ENCODE measurements at regions not wholly inside any gene's neighbourhood (a gene's known extent, or its start where the extent isn't known, plus 50 kb on each side); places are given as distances from the start of the nearest gene placed in this dataset.
A peak's percentile ranks its signal among the peaks of the same experiment; 100 is the strongest.

DNA sequence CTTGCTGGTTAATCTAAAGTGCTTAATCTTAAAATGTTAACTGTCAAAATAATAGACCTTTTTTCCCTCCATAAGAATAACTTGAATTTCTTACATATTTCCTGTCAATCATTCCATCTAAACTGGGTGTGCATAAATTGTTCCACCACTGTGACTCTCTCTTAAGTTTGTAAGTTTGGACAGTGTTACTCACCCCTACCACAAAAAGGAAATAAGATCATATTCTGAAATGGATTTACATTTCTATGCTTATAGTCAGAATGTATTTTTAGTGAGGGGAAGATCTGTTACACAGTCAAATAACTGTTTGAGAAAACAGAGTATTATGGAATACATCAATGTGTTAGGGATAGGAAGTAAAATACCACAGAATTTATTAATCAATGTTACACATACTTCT, 109.6 kb upstream of the DPYD start:
- peak; percentile 69 for FAIRE-seq
- TF ChIP-seq, protein P1, sequence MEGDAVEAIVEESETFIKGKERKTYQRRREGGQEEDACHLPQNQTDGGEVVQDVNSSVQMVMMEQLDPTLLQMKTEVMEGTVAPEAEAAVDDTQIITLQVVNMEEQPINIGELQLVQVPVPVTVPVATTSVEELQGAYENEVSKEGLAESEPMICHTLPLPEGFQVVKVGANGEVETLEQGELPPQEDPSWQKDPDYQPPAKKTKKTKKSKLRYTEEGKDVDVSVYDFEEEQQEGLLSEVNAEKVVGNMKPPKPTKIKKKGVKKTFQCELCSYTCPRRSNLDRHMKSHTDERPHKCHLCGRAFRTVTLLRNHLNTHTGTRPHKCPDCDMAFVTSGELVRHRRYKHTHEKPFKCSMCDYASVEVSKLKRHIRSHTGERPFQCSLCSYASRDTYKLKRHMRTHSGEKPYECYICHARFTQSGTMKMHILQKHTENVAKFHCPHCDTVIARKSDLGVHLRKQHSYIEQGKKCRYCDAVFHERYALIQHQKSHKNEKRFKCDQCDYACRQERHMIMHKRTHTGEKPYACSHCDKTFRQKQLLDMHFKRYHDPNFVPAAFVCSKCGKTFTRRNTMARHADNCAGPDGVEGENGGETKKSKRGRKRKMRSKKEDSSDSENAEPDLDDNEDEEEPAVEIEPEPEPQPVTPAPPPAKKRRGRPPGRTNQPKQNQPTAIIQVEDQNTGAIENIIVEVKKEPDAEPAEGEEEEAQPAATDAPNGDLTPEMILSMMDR (IDR thresholded peaks at IDR 0.05; ENCODE audit: insufficient read depth, missing control alignments), result no peak
- DNase-seq (ENCODE audit: insufficient read length, low spot score), result no peak

DNA sequence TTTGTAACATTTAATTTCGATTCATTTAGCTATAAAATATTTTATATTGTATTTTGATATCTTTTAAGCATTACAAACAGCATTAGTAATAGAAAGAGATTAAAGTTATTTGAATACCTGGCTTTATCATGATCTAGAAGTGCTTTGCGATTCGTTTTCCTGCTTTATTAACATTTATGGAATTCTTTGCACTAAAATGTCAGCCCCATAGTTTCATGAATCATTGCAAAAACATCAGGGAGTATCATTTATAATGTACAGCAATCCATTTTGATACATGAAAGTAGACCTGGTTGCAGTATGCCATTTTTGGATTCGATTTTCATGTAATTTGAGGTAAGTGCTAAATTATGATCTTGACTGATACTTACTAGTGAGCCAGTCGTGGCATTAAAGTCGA, 108.0 kb upstream of the DPYD start:
- TF ChIP-seq, protein P1 (IDR thresholded peaks at IDR 0.05; ENCODE audit: insufficient read depth, missing control alignments), result no peak
- no peak for DNase-seq (ENCODE audit: insufficient read length, low spot score)
- FAIRE-seq, result peak; percentile 11

DNA sequence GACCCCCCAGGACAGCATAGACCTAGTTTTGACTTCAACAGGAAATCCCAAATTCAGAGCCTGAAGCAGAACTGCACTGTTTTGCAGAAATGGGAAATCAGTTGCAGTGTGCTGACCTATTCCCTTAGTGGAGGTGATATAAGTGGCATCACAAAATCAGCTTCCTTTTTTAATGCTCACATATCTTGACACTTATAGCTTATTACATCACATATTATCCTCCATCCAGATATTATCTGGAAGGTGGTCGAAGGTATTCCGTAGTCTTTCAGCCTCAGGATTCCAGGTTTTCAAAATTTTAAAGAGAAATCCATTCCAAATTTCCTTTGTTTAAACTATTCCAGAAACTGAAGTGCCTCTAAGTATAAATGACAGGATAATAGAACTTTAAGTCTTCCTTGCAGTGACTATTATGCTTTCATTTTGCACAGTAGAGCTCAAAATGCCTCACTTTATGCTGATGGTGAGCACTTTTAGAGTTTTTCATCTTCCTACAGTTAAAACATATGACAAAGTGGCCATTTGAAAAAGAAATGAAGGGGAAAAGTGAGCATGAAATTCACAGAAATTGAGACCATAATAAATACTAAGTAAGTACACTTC, 106.4 kb upstream of the DPYD start:
- TF ChIP-seq, protein P1 (IDR thresholded peaks at IDR 0.05; ENCODE audit: insufficient read depth, missing control alignments), result no peak
- DNase-seq (ENCODE audit: insufficient read length, low spot score), result no peak
- FAIRE-seq, result peak; percentile 11

DNA sequence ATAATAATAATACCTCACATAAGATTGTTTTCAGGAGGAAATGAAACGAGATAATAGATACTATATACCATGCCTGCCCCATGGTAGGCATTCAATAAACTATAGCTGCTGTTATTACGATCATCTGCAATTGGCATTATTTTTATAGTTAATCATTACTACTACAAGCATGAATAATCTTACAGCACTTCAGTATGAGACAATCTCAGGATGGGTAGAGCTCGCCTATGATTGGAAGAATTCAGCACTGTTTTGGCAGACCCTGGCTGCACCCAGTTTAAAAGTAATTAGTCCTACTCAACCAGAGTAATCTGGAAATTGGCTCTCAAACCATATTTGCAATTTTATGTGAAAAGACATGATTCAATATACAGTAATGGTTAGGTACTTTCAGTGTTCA, 105.0 kb upstream of the DPYD start:
- FAIRE-seq, result no peak

DNA sequence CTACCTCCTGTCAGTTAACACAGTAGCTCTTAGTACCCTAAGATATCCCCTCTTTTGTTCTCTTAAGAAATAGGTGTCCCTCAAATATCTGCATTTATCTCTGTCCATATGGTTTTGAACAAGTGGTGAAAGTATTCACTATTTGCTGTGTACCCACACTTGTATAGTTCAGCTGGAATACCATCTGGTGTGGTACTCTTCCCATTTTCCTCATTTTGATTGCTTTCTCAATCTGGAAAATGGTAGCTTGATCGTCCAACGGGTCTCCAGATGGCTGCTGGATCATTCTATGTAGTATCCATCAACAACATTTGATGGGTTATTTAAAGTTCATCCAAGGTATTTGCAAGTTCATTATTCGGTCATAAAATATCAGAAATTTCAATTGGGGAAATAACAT, 100.3 kb upstream of the DPYD start:
- FAIRE-seq, result no peak
- DNase-seq (ENCODE audit: insufficient read length, low spot score), result no peak
- TF ChIP-seq, protein P1 (IDR thresholded peaks at IDR 0.05; ENCODE audit: insufficient read depth, missing control alignments), result no peak

More for the DNA sequence above, 105.0 kb upstream of the DPYD start:
- DNase-seq (ENCODE audit: insufficient read length, low spot score), result no peak
- TF ChIP-seq, protein P1 (IDR thresholded peaks at IDR 0.05; ENCODE audit: insufficient read depth, missing control alignments), result no peak

DNA sequence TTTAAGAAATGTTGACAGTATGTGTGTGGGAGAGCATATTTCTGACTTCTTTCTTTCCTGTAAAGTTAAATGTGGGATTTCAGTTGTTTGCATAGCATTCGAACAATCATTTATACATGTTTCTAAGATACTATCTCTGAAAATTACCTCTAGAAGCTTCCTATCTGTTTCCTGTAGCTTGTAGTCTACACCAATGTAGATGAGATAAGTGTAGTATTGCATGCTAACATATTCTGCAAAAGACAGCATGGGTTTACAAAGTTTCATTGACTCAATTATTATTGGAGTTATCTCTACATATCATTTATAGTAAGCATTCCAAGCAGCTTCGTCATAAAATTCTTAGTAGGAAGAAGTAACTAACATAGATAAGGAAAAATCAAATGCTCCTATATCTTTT, 98.9 kb upstream of the DPYD start:
- DNase-seq (ENCODE audit: insufficient read length, low spot score) (no peak), FAIRE-seq (no peak)
- TF ChIP-seq, protein P1 (IDR thresholded peaks at IDR 0.05; ENCODE audit: insufficient read depth, missing control alignments), result no peak

DNA sequence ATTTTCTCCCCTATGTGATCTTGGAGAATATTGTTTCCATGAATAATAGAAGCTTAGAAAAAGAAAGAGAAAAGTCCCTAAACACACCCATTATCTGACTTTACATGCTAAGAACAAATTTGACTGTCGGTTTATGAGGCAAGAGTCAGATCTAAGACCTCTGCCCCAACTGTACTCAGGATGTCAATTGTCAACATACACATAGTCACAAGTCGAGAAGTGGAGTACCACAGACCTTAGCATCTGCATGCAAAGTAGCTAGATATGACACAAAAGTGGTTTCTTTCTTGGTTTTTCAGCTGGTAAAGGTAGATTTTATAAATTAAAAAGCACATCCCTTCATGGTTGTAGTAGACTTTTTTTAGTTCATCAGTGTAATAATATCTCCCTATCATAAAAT, 97.2 kb upstream of the DPYD start:
- TF ChIP-seq, protein P1 (IDR thresholded peaks at IDR 0.05; ENCODE audit: insufficient read depth, missing control alignments), result no peak
- no peak for FAIRE-seq
- DNase-seq (ENCODE audit: insufficient read length, low spot score), result no peak
